ENCODE measurements at regions not wholly inside any gene's neighbourhood (a gene's known extent, or its start where the extent isn't known, plus 50 kb on each side); places are given as distances from the start of the nearest gene placed in this dataset.
A peak's percentile ranks its signal among the peaks of the same experiment; 100 is the strongest.
"Not testable (repeated sequence)": the region's sequence is repeated elsewhere in the genome, so short reads cannot be mapped to it uniquely, and the experiment has no call there.

DNA sequence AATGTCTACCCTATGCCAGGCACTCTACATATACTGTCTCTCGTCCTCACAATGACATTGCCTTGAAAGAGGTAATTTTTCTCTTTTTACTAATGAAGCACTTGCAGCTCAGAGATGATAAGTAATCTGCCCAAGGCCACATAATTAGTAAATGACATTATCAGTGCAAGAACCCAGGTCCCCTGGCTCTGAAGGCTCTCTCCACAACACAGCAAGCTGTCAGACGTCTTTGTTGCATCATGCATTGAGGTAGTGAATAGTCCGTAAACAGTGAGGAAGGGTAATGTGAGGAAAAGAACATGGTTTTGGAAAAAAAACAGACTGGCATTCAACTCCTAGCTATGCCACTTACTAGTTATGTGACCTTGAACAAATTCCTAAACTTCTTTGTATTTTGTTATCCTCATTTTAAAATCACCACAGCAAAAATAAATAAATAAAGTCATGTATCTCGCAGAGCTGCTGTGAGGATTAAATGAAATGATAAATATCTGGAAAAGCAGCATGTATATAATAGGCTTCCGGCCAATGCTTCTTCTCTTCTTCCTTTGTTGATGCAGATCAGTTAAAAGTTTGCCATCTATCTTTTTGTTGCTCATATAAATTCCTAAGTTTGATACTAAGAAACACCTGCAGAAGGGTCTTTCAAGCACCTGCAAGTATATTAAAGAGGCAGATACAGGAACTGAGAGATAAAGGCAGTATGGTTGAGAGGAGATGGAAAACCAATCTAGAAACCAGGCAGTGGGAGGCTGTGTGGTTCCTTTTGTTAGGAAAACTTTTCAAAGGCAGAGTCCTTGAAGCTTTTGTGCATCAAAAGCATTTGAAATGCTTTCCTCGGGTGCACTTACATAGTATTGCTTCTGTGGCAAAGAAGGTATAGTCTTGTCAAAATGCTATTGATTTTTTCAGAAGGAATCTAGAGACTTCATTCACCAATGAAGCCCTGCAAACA is 82.8 kb downstream of the BTG1 start:
- DNase-seq (ENCODE audit: low read depth, low spot score), result no peak
- no peak overlapping the region for H3K27ac Mint-ChIP-seq (ENCODE audit: unreplicated experiment)
- H3K4me3 Mint-ChIP-seq, result no peak overlapping the region
- H3K9me3 Mint-ChIP-seq, result peaks cover 5% of the 10 kb centered on the region
- peaks cover 5% of the 10 kb centered on the region for H3K36me3 Mint-ChIP-seq (ENCODE audit: low read depth)
- H3K4me1 Mint-ChIP-seq, result peaks cover 32% of the 10 kb centered on the region
- TF ChIP-seq, protein P1, sequence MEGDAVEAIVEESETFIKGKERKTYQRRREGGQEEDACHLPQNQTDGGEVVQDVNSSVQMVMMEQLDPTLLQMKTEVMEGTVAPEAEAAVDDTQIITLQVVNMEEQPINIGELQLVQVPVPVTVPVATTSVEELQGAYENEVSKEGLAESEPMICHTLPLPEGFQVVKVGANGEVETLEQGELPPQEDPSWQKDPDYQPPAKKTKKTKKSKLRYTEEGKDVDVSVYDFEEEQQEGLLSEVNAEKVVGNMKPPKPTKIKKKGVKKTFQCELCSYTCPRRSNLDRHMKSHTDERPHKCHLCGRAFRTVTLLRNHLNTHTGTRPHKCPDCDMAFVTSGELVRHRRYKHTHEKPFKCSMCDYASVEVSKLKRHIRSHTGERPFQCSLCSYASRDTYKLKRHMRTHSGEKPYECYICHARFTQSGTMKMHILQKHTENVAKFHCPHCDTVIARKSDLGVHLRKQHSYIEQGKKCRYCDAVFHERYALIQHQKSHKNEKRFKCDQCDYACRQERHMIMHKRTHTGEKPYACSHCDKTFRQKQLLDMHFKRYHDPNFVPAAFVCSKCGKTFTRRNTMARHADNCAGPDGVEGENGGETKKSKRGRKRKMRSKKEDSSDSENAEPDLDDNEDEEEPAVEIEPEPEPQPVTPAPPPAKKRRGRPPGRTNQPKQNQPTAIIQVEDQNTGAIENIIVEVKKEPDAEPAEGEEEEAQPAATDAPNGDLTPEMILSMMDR (conservative IDR thresholded peaks at IDR 0.05), result no peak
- H3K27me3 Mint-ChIP-seq (ENCODE audit: low read depth), result no peaks in the 10 kb centered on the region

DNA sequence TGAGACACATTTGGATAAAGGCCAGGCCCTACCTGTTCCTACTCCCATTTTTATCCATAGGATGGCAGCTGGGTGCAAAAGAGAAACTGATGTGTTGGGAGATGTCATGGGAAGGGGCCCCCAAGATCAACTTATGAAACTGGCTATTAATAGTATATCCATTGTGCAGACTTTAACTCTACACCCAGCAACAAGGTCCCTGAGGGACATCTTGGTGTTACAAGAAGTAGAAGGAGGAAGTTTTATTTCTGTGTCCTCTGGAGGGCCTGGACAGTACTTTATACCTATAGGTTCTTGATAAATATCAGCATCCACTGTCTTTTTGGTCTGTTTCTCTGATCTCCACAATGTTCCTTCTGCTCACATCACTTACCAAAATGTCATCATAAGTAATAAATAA is 84.6 kb downstream of the BTG1 start:
- H3K36me3 Mint-ChIP-seq (ENCODE audit: low read depth), result peaks cover 5% of the 10 kb centered on the region
- no peak overlapping the region for H3K27ac Mint-ChIP-seq (ENCODE audit: unreplicated experiment)
- H3K4me3 Mint-ChIP-seq, result no peak overlapping the region
- TF ChIP-seq, protein P1 (conservative IDR thresholded peaks at IDR 0.05), result no peak
- peaks cover 32% of the 10 kb centered on the region for H3K4me1 Mint-ChIP-seq
- no peak for DNase-seq (ENCODE audit: low read depth, low spot score)
- H3K9me3 Mint-ChIP-seq, result peaks cover 5% of the 10 kb centered on the region
- H3K27me3 Mint-ChIP-seq (ENCODE audit: low read depth), result no peaks in the 10 kb centered on the region

DNA sequence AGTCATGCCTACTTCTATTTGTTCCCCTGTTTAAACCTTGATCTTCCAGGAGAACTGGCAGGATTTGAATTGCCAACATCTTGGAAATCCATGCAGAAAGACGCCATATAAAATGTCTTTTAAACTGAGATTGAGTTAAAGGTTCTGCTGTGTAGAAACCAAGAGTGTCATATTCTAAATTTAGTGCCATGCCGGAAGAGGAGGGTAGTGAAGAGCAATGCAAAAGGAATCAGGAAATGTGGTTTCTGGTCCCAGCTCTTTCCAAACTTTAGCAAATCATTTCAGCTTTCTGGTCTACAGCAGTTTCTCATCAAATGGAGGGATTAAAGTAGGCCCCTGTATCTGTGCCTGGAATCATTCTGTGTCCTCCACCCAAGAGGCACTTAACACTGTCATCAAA is 85.7 kb downstream of the BTG1 start:
- Mint-ChIP-seq H3K36me3 (ENCODE audit: low read depth) (peaks cover 5% of the 10 kb centered on the region), H3K9me3 (peaks cover 5% of the 10 kb centered on the region), H3K4me3 (no peak overlapping the region), H3K27ac (ENCODE audit: unreplicated experiment) (no peak overlapping the region), H3K4me1 (peaks cover 27% of the 10 kb centered on the region), H3K27me3 (ENCODE audit: low read depth) (no peaks in the 10 kb centered on the region)
- DNase-seq (ENCODE audit: low read depth, low spot score), result no peak
- TF ChIP-seq, protein P1 (conservative IDR thresholded peaks at IDR 0.05), result no peak

DNA sequence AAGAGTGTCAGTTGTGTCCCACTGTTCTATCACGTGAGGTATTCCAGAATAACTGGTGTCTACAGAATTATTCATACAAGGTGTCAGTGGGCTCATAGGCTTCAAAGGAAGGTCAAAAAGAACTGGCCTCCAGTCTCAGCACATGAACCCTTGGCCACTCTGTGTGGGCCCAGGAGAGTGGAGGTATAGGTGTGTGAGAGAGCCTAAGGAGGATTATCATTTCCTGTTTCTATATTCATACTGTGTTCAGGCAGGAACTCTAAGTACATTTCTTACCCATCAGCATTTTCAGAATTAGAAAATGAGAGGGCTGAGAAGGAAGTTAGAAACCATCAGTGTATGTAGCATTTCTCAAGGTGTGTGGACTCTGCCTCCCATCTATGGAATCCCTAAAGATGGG is 87.0 kb downstream of the BTG1 start:
- no peaks in the 10 kb centered on the region for H3K27me3 Mint-ChIP-seq (ENCODE audit: low read depth)
- TF ChIP-seq, protein P1 (conservative IDR thresholded peaks at IDR 0.05), result no peak
- peaks cover 5% of the 10 kb centered on the region for H3K36me3 Mint-ChIP-seq (ENCODE audit: low read depth)
- peaks cover 5% of the 10 kb centered on the region for H3K9me3 Mint-ChIP-seq
- H3K4me3 Mint-ChIP-seq, result no peak overlapping the region
- H3K27ac Mint-ChIP-seq (ENCODE audit: unreplicated experiment), result peak overlapping the region; percentile 81
- no peak for DNase-seq (ENCODE audit: low read depth, low spot score)
- peaks cover 19% of the 10 kb centered on the region for H3K4me1 Mint-ChIP-seq

DNA sequence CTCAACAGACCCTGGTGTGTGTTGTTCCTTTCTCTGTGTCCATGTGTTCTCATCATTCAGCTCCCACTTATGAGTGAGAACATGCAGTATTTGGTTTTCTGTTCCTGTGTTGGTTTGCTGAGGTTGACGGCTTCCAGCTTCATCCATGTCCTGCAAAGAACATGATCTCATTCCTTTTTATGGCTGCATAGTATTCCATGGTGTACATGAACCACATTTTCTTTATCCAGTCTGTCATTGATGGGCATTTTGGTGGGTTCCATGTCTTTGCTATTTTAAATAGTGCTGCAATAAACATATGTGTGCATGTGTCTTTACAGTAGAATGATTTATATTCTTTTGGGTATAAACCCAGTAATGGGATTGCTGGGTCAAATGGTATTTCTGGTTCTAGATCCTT is 88.9 kb downstream of the BTG1 start:
- H3K9me3 Mint-ChIP-seq; H3K27me3 Mint-ChIP-seq (ENCODE audit: low read depth); H3K27ac Mint-ChIP-seq (ENCODE audit: unreplicated experiment); DNase-seq (ENCODE audit: low read depth, low spot score); H3K4me3 Mint-ChIP-seq; H3K4me1 Mint-ChIP-seq; H3K36me3 Mint-ChIP-seq (ENCODE audit: low read depth): not testable (repeated sequence)

DNA sequence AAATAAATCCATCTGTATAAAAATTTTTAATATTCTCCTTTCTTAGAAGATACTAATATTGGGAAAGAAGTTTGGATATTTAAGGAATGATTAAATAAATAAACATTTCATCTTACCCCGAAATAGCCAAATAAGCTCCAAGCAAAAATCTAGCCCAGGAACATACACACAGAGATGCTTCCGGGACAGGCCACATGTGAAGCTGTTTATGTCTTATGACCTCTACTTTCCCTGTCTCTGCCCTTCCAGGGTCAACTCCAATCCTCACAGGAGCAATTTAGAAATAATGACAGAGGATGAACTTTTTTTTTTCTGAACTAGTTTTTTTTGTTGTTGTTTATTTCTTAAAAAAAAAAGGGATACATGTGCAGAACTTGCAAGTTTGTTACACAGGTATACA is 89.4 kb downstream of the BTG1 start:
- DNase-seq (ENCODE audit: low read depth, low spot score), result no peak
- no peak overlapping the region for H3K4me3 Mint-ChIP-seq
- peaks cover 7% of the 10 kb centered on the region for H3K9me3 Mint-ChIP-seq
- no peaks in the 10 kb centered on the region for H3K4me1 Mint-ChIP-seq
- no peaks in the 10 kb centered on the region for H3K27me3 Mint-ChIP-seq (ENCODE audit: low read depth)
- TF ChIP-seq, protein P1 (conservative IDR thresholded peaks at IDR 0.05), result no peak
- H3K36me3 Mint-ChIP-seq (ENCODE audit: low read depth), result peaks cover 5% of the 10 kb centered on the region
- H3K27ac Mint-ChIP-seq (ENCODE audit: unreplicated experiment), result no peak overlapping the region
